ENCODE measurements at regions not wholly inside any gene's neighbourhood (a gene's known extent, or its start where the extent isn't known, plus 50 kb on each side); places are given as distances from the start of the nearest gene placed in this dataset.

GRCh38 chr1:109823543-109824348 lies 60.0 kb upstream of the EPS8L3 start (continued):
- TF ChIP-seq SPEN (CRISPR knock-in tag; IDR thresholded peaks at IDR 0.05; ENCODE audit: low read depth) = peak; percentile 66; the same call in 1 of the 2 replicates
- 0 out of 2 replicates have a peak, but pooled peaks have one; percentile 25 for TF ChIP-seq JUND (CRISPR knock-in tag; IDR thresholded peaks at IDR 0.05)
- TF ChIP-seq RAD21 (CRISPR knock-in tag; IDR thresholded peaks at IDR 0.05) = peak; percentile 41; the same call in 1 of the 2 replicates
- TF ChIP-seq ZNF224 (CRISPR knock-in tag; IDR thresholded peaks at IDR 0.05) = no peak
- TF ChIP-seq TAF1 (CRISPR knock-in tag; IDR thresholded peaks at IDR 0.05) = peak; percentile 45; the same call in 1 of the 2 replicates
- peak; percentile 51; the same call in 1 of the 2 replicates for TF ChIP-seq FOXO1 (CRISPR knock-in tag; IDR thresholded peaks at IDR 0.05)
- peak; percentile 97 for TF ChIP-seq TFAP4 (IDR thresholded peaks at IDR 0.05; ENCODE audit: borderline replicate concordance, low read depth)

- Histone ChIP-seq H3K9ac (ENCODE audit: insufficient read depth, low read depth, low read length) (peak overlapping the region; percentile 61; the same call in 1 of the 2 replicates), H3K27ac (ENCODE audit: extremely low read length, insufficient read depth, low read length) (peak overlapping the region; percentile 67), H3K79me2 (ENCODE audit: insufficient read depth, low read length) (no peaks in the 10 kb centered on the region), H4K20me1 (ENCODE audit: insufficient read depth, low read length) (no peaks in the 10 kb centered on the region), H3K4me2 (ENCODE audit: low read depth, low read length) (peak overlapping the region; percentile 72; the same call in 1 of the 2 replicates), H3K4me3 (replicated peaks in 1 of 3; ENCODE audit: insufficient read depth in 1 of 3, low read depth in 2 of 3, low read length in 3 of 3) (no peak overlapping the region), H3K9me3 (ENCODE audit: low read length) (no peaks in the 10 kb centered on the region), H3K36me3 (replicated peaks in 1 of 2; ENCODE audit: control insufficient read depth in 1 of 2, insufficient read depth in 2 of 2, low read length in 2 of 2) (no peaks in the 10 kb centered on the region), H2AFZ (ENCODE audit: low read length) (no peak overlapping the region), H3K4me1 (ENCODE audit: insufficient read depth, low read length) (peaks cover 55% of the 10 kb centered on the region), H3K27me3 (ENCODE audit: control insufficient read depth in 1 of 2, insufficient read depth in 2 of 2, low read length in 2 of 2) (no peaks in the 10 kb centered on the region; a peak in 1 of 5 replicates)
- intact Hi-C loops (cut with micrococcal nuclease; ENCODE audit: unreplicated experiment) (loop anchor here (2.0 kb wide), 1 partner anchor 26 kb away; no protein-coding TSS in a partner anchor), in situ Hi-C loops (cut with HindIII; ENCODE audit: extremely low pct_ligation_motif_present, low pct_unique_long_range_greater_than_20kb) (no loop called here)
- WGBS (ENCODE audit: low lambda C conversion rate) = 73% methylated on average over 6 of the region's 6 CpGs
- ATAC-seq (no peak), FAIRE-seq (no peak), DNase-seq (ENCODE audit: low spot score) (no peak)
- BruUV-seq (replicated peaks) = no TSS peak
- ChIA-PET CTCF (ENCODE audit: low intra/inter-chr PET ratio, low total read pairs) (no interaction called here), POLR2A (interaction anchor here (1.0 to 1.6 kb wide), 2 partner anchors 162 to 274 kb away, joined by 4 to 5 read pairs; partner anchors contain the start of genes AHCYL1 and GNAI3)
- TF ChIP-seq ZNF280D (CRISPR knock-in tag; IDR thresholded peaks at IDR 0.05) = 0 out of 2 replicates have a peak, but pooled peaks have one; percentile 1
- TF ChIP-seq KLF13 (CRISPR knock-in tag; IDR thresholded peaks at IDR 0.05) = no peak
- no peak for TF ChIP-seq ZNF350 (CRISPR knock-in tag; IDR thresholded peaks at IDR 0.05; ENCODE audit: borderline replicate concordance, low read depth)
- TF ChIP-seq KDM5A (IDR thresholded peaks at IDR 0.05; ENCODE audit: borderline replicate concordance, low read length) = no peak
- TF ChIP-seq ZNF776 (CRISPR knock-in tag; IDR thresholded peaks at IDR 0.05) = 0 out of 2 replicates have a peak, but pooled peaks have one; percentile 3
Measured at GRCh38 chr1:109822749-109823542, 59.2 kb upstream of the EPS8L3 start.
